ENCODE measurements at regions not wholly inside any gene's neighbourhood (a gene's known extent, or its start where the extent isn't known, plus 50 kb on each side); places are given as distances from the start of the nearest gene placed in this dataset.

DNA sequence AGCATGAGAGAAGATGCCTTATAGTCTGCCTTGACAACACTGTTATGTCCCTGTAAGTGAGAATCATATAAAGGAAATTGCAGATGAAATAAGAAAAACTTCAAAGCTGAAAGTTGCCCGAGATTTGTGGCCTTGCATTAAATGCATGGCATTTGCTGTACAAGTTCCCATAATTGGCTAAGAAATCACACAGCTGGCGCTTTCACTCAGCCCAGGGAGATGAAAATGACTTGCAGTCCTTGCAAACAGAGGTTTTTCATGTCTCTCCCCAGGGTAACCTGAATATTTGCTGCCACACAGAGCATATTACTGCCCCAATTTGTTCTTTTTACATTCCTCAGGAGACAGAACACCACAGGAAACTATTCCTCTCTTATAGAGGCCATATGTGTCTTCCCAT is 174.8 kb downstream of the FAM114A2 start:
- TF ChIP-seq CTCF (IDR thresholded peaks at IDR 0.05) = no peak
- no peak for TF ChIP-seq POLR2A (IDR thresholded peaks at IDR 0.05)

Measured in testis (tissue), 2 donors.